ENCODE measurements at regions not wholly inside any gene's neighbourhood (a gene's known extent, or its start where the extent isn't known, plus 50 kb on each side); places are given as distances from the start of the nearest gene placed in this dataset.

GRCh38 chr7:142349670-142350405 is 92.0 kb upstream of the PRSS58 start:
- no peak for TF ChIP-seq YY1 (IDR thresholded peaks at IDR 0.05; ENCODE audit: extremely low read depth, insufficient replicate concordance, low read depth, low read length)
- TF ChIP-seq SIN3A (IDR thresholded peaks at IDR 0.05; ENCODE audit: low read depth), result no peak

All from HCT116 (cell line).